Neural progenitor cell (in vitro differentiated cells): ENCODE measurements at regions not wholly inside any gene's neighbourhood (a gene's known extent, or its start where the extent isn't known, plus 50 kb on each side); places are given as distances from the start of the nearest gene placed in this dataset.

Experiments
- DNase-seq: peaks from one replicate; pipeline ENCODE4 v3.0.0-alpha.2; 2016; ENCODE audit warnings: low spot score
- H2AFZ ChIP-seq: fragments of 200-600 bp; sonication (generic); replicated peaks from 2 replicates; pipeline ENCODE4 v1.6.1; 2016; ENCODE audit warnings: antibody characterized with exemption
- H3F3A ChIP-seq: fragments of 200-600 bp; sonication (generic); 2 replicates; pipeline ENCODE4 v1.6.1; 2016; ENCODE audit warnings: antibody characterized with exemption, low read depth
- H3K27ac ChIP-seq: fragments of 200-600 bp; sonication (generic); 2 replicates; pipeline ENCODE4 v1.5.1; 2016; ENCODE audit warnings: mild to moderate bottlenecking
- H3K27me3 ChIP-seq: fragments of 200-600 bp; sonication (generic); 2 replicates; pipeline ENCODE4 v1.6.1; 2016; ENCODE audit warnings: mild to moderate bottlenecking, moderate library complexity
- H3K36me3 ChIP-seq: fragments of 200-600 bp; sonication (generic); 2 replicates; pipeline ENCODE4 v1.5.1; 2016
- H3K4me1 ChIP-seq: fragments of 200-600 bp; sonication (generic); 2 replicates; pipeline ENCODE4 v1.6.1; 2016; ENCODE audit warnings: mixed run types
- H3K4me2 ChIP-seq: fragments of 200-600 bp; sonication (generic); 2 replicates; pipeline ENCODE4 v1.6.1; 2016
- H3K4me3 ChIP-seq: fragments of 200-600 bp; sonication (generic); 2 replicates; pipeline ENCODE4 v1.5.1; 2016
- H3K79me2 ChIP-seq: fragments of 200-600 bp; sonication (generic); 2 replicates; pipeline ENCODE4 v1.6.1; 2016; ENCODE audit warnings: low read depth
- H3K9ac ChIP-seq: fragments of 200-600 bp; sonication (generic); 2 replicates; pipeline ENCODE4 v1.6.1; 2016
- H3K9me3 ChIP-seq: fragments of 200-600 bp; sonication (generic); 2 replicates; pipeline ENCODE4 v1.5.1; 2016; ENCODE audit warnings: low read depth
- H4K20me1 ChIP-seq: fragments of 200-600 bp; sonication (generic); 2 replicates; pipeline ENCODE4 v1.6.1; 2016; ENCODE audit warnings: low read depth
- H3K27ac Mint-ChIP-seq: 3 replicates; pipeline ENCODE4 v1.8.0; 2021; ENCODE audit warnings: mixed read lengths
- H3K27me3 Mint-ChIP-seq: 2 replicates; pipeline ENCODE4 v1.8.0; 2022; ENCODE audit warnings: low read depth, mild to moderate bottlenecking, inconsistent platforms, moderate library complexity, mixed read lengths; ENCODE audit not compliant: insufficient read depth
- H3K36me3 Mint-ChIP-seq: 3 replicates; pipeline ENCODE4 v1.8.0; 2021; ENCODE audit warnings: mixed read lengths
- H3K4me1 Mint-ChIP-seq: 3 replicates; pipeline ENCODE4 v1.8.0; 2021; ENCODE audit warnings: mixed read lengths
- H3K4me3 Mint-ChIP-seq: 3 replicates; pipeline ENCODE4 v1.8.0; 2021; ENCODE audit warnings: mild to moderate bottlenecking, moderate library complexity, mixed read lengths
- H3K9me3 Mint-ChIP-seq: 3 replicates; pipeline ENCODE4 v1.8.0; 2020; ENCODE audit warnings: mixed read lengths
- EZH2 ChIP-seq: fragments of 200-600 bp; sonication (generic); IDR thresholded peaks from 2 replicates; pipeline ENCODE4 v1.6.1; 2017; ENCODE audit warnings: antibody characterized with exemption, mild to moderate bottlenecking, moderate library complexity
- EZH2phosphoT487 ChIP-seq: fragments of 200-600 bp; sonication (generic); IDR thresholded peaks from 2 replicates; pipeline ENCODE4 v1.6.1; 2017; ENCODE audit warnings: antibody characterized with exemption
- TF ChIP-seq, protein P1 (sequence below): fragments of 200-600 bp; sonication (generic); IDR thresholded peaks from 2 replicates; pipeline ENCODE4 v1.5.1; 2017; ENCODE audit warnings: antibody characterized with exemption, mild to moderate bottlenecking

DNA sequence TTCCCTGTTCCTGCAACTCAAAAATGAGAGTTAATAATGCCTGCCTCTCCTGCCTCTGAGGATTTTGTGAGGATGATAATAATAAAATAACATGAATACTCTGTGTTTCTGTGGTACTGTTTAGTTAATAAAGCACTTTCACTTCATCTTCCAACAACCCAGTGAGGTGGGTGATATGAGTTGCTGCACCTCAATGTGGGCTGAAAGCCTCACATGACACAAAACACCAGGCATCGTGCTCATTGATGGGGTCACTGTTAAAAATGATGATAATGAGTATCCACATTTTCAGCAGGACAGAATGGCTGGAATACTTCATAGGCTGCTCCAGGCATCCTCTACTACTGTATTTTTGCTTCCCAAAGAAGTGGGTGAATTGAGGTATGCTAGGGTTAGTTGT is 222.8 kb upstream of the NRP1 start:
- peaks cover 4% of the 10 kb centered on the region for H3K9me3 Mint-ChIP-seq
- peaks cover 46% of the 10 kb centered on the region for H3K4me1 Mint-ChIP-seq
- no peak overlapping the region for H3K4me3 Mint-ChIP-seq
- H3K27ac Mint-ChIP-seq = peak overlapping the region; percentile 59
- no peaks in the 10 kb centered on the region for H3K27me3 ChIP-seq
- DNase-seq = no peak
- H2AFZ ChIP-seq = no peak overlapping the region
- no peaks in the 10 kb centered on the region for H3K36me3 ChIP-seq
- H3K27me3 Mint-ChIP-seq = peaks cover 12% of the 10 kb centered on the region
- H3K9me3 ChIP-seq = no peaks in the 10 kb centered on the region
- H3K27ac ChIP-seq = no peak overlapping the region
- H3K4me2 ChIP-seq = no peak overlapping the region
- H3K4me1 ChIP-seq = peaks cover 11% of the 10 kb centered on the region
- no peak for TF ChIP-seq EZH2
- TF ChIP-seq, protein P1, sequence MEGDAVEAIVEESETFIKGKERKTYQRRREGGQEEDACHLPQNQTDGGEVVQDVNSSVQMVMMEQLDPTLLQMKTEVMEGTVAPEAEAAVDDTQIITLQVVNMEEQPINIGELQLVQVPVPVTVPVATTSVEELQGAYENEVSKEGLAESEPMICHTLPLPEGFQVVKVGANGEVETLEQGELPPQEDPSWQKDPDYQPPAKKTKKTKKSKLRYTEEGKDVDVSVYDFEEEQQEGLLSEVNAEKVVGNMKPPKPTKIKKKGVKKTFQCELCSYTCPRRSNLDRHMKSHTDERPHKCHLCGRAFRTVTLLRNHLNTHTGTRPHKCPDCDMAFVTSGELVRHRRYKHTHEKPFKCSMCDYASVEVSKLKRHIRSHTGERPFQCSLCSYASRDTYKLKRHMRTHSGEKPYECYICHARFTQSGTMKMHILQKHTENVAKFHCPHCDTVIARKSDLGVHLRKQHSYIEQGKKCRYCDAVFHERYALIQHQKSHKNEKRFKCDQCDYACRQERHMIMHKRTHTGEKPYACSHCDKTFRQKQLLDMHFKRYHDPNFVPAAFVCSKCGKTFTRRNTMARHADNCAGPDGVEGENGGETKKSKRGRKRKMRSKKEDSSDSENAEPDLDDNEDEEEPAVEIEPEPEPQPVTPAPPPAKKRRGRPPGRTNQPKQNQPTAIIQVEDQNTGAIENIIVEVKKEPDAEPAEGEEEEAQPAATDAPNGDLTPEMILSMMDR = no peak
- TF ChIP-seq EZH2phosphoT487 = no peak
- H3K4me3 ChIP-seq = no peak overlapping the region
- no peaks in the 10 kb centered on the region for H3F3A ChIP-seq
- peaks cover 2% of the 10 kb centered on the region for H3K36me3 Mint-ChIP-seq
- H3K79me2 ChIP-seq = no peaks in the 10 kb centered on the region
- no peaks in the 10 kb centered on the region for H4K20me1 ChIP-seq
- no peak overlapping the region for H3K9ac ChIP-seq

DNA sequence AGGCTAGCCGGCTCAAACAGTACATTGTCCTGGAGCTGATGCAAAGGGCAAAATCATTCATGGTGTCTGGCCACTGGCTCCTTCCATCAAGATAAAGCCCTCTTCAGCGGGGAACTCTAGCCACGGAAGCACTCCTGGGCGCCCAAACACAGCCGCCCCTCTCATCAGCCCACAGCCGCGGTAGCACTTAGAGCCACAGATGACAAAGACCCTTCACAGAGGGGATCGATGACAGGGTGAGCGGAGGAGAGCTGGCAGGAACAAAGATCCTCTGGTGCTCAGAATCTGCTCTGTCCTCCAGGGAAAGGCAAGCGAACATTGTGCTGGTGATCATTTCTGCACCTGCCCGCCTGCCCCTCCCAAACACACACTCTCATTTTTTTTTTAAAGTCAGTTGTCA is 222.2 kb upstream of the NRP1 start:
- H3K9me3 Mint-ChIP-seq = peaks cover 3% of the 10 kb centered on the region
- Histone ChIP-seq H3K9me3 (no peaks in the 10 kb centered on the region), H3K4me2 (no peak overlapping the region), H3K27me3 (no peaks in the 10 kb centered on the region), H3K4me3 (no peak overlapping the region), H3K27ac (no peak overlapping the region), H2AFZ (peak overlapping the region; percentile 85), H3K36me3 (no peaks in the 10 kb centered on the region), H3K4me1 (peaks cover 11% of the 10 kb centered on the region), H3F3A (no peaks in the 10 kb centered on the region), H4K20me1 (no peaks in the 10 kb centered on the region), H3K9ac (no peak overlapping the region), H3K79me2 (no peaks in the 10 kb centered on the region)
- H3K4me3 Mint-ChIP-seq = no peak overlapping the region
- DNase-seq = peak; percentile 39
- H3K27me3 Mint-ChIP-seq = peaks cover 15% of the 10 kb centered on the region
- peaks cover 2% of the 10 kb centered on the region for H3K36me3 Mint-ChIP-seq
- peak overlapping the region; percentile 6 for H3K27ac Mint-ChIP-seq
- peaks cover 46% of the 10 kb centered on the region for H3K4me1 Mint-ChIP-seq
- TF ChIP-seq, protein P1 = no peak
- TF ChIP-seq EZH2 (no peak), EZH2phosphoT487 (no peak)

DNA sequence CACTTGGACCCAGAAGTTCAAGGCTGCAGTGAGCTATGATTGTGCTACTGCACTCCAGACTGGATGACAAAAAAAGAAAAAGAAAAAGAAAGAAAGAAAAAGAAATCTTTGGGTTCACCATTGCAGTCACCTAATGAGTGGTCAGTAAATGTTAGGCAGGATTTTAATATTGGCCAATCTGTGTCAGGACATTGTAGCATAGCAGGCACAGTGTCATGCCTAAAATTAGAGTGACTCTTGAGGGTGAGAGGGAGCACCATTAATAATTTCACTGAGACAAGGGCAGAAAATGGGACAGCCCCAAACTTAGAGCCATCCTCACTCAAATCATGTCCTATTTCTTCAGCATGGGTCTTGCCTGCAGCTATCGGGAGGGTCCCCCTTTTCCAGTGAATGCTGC is 221.6 kb upstream of the NRP1 start:
- Histone ChIP-seq H3K4me3 (no peak overlapping the region), H3K36me3 (no peaks in the 10 kb centered on the region), H3K27me3 (no peaks in the 10 kb centered on the region), H3K27ac (no peak overlapping the region), H3K9me3 (no peaks in the 10 kb centered on the region), H3K79me2 (no peaks in the 10 kb centered on the region), H4K20me1 (no peaks in the 10 kb centered on the region), H3K9ac (no peak overlapping the region), H2AFZ (peak overlapping the region; percentile 85), H3K4me1 (peaks cover 11% of the 10 kb centered on the region), H3F3A (no peaks in the 10 kb centered on the region), H3K4me2 (no peak overlapping the region)
- Mint-ChIP-seq H3K27me3 (peaks cover 15% of the 10 kb centered on the region), H3K27ac (peak overlapping the region; percentile 6), H3K36me3 (peaks cover 2% of the 10 kb centered on the region), H3K4me1 (peaks cover 48% of the 10 kb centered on the region), H3K9me3 (no peaks in the 10 kb centered on the region), H3K4me3 (no peak overlapping the region)
- no peak for DNase-seq
- TF ChIP-seq EZH2phosphoT487 = no peak
- TF ChIP-seq, protein P1 = no peak
- TF ChIP-seq EZH2 = no peak
